Epithelial cell of proximal tubule (primary cell): ENCODE measurements at regions not wholly inside any gene's neighbourhood (a gene's known extent, or its start where the extent isn't known, plus 50 kb on each side); places are given as distances from the start of the nearest gene placed in this dataset.

Experiments
- DNase-seq: peaks from one replicate; pipeline ENCODE4 v3.0.0-alpha.2; 2011; ENCODE audit warnings: low read depth
- H3K4me3 ChIP-seq: 2 replicates; pipeline ENCODE4 v1.5.1; 2011; ENCODE audit warnings: low read depth, mild to moderate bottlenecking, low read length
- CTCF ChIP-seq: conservative IDR thresholded peaks from 2 replicates; pipeline ENCODE4 v1.5.1; 2012; ENCODE audit warnings: low read depth, mild to moderate bottlenecking, low read length

GRCh38 chr6:165869526-165869925 is 206.5 kb upstream of the PDE10A start:
- no peak for DNase-seq
- no peak overlapping the region for H3K4me3 ChIP-seq
- no peak for TF ChIP-seq CTCF

- H3K4me3 ChIP-seq = no peak overlapping the region
- DNase-seq = no peak
- no peak for TF ChIP-seq CTCF
These were observed 201.9 kb upstream of the PDE10A start for GRCh38 chr6:165864925-165865324.

- DNase-seq = no peak
- TF ChIP-seq CTCF = no peak
- H3K4me3 ChIP-seq = no peak overlapping the region
These were observed 201.2 kb upstream of the PDE10A start for GRCh38 chr6:165864218-165864617.

- DNase-seq = no peak
- no peak overlapping the region for H3K4me3 ChIP-seq
- no peak for TF ChIP-seq CTCF
These were observed 200.8 kb upstream of the PDE10A start for GRCh38 chr6:165863801-165864200.

GRCh38 chr6:165862813-165863212 is 199.8 kb upstream of the PDE10A start:
- no peak overlapping the region for H3K4me3 ChIP-seq
- no peak for TF ChIP-seq CTCF
- DNase-seq = no peak

- no peak for DNase-seq
- no peak for TF ChIP-seq CTCF
- no peak overlapping the region for H3K4me3 ChIP-seq
These were observed 198.2 kb upstream of the PDE10A start for GRCh38 chr6:165861226-165861625.

GRCh38 chr6:165858586-165858985 is 195.5 kb upstream of the PDE10A start:
- TF ChIP-seq CTCF = peak; percentile 44
- no peak for DNase-seq
- no peak overlapping the region for H3K4me3 ChIP-seq
